HEK293T (cell line): ENCODE measurements at regions not wholly inside any gene's neighbourhood (a gene's known extent, or its start where the extent isn't known, plus 50 kb on each side); places are given as distances from the start of the nearest gene placed in this dataset.

ENCODE experiments used
- ARNT ChIP-seq: fragments of 450-650 bp; IDR thresholded peaks from 2 replicates; pipeline ENCODE4 v1.6.1; 2017; ENCODE audit warnings: mild to moderate bottlenecking
- BHLHE40 ChIP-seq: fragments of 450-650 bp; IDR thresholded peaks from 2 replicates; pipeline ENCODE4 v1.6.1; 2016; ENCODE audit warnings: mild to moderate bottlenecking, moderate library complexity, borderline replicate concordance
- FOXA1 ChIP-seq: fragments of 450-650 bp; IDR thresholded peaks from 2 replicates; pipeline ENCODE4 v1.6.1; 2016; ENCODE audit warnings: mild to moderate bottlenecking
- FOXM1 ChIP-seq: fragments of 450-650 bp; IDR thresholded peaks from 2 replicates; pipeline ENCODE4 v1.6.1; 2017; ENCODE audit warnings: mild to moderate bottlenecking, borderline replicate concordance
- HDGF ChIP-seq: fragments of 450-650 bp; IDR thresholded peaks from 2 replicates; pipeline ENCODE4 v1.6.1; 2017; ENCODE audit warnings: antibody characterized with exemption, borderline replicate concordance
- L3MBTL2 ChIP-seq: fragments of 450-650 bp; conservative IDR thresholded peaks from 2 replicates; pipeline ENCODE4 v1.6.1; 2016; ENCODE audit warnings: mild to moderate bottlenecking
- NFRKB ChIP-seq: fragments of 450-650 bp; IDR thresholded peaks from 2 replicates; pipeline ENCODE4 v1.6.1; 2016; ENCODE audit warnings: mild to moderate bottlenecking, moderate library complexity
- SP1 ChIP-seq: fragments of 450-650 bp; IDR thresholded peaks from 2 replicates; pipeline ENCODE4 v1.6.1; 2017
- SUZ12 ChIP-seq: fragments of 450-650 bp; IDR thresholded peaks from 2 replicates; pipeline ENCODE4 v1.6.1; 2016; ENCODE audit warnings: mild to moderate bottlenecking
- TARDBP ChIP-seq: fragments of 450-650 bp; IDR thresholded peaks from 2 replicates; pipeline ENCODE4 v1.6.1; 2016
- ZNF384 ChIP-seq: fragments of 450-650 bp; IDR thresholded peaks from 2 replicates; pipeline ENCODE4 v1.6.1; 2016
- TF ChIP-seq, protein P1 (sequence below): fragments of 450-650 bp; IDR thresholded peaks from 2 replicates; pipeline ENCODE4 v1.6.1; 2016

DNA sequence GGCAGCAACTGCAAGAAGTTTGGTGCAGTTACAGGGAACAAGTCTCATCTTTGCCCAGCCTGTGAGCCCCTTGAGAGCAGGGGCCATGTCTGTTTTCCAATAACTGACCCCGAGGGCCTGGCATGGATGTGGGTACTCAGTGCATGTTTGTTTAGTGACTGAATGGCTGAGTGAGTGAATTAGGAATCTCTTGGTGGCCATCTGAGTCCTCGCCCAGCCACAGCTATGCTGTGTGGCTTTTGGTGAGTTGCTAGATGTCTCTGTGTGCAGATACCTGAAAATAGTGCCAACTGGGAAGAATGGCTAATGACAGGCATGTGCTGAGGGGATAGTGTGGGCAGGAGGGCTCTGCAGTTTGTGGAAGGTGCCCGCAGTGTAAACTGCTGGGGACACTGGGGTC is 54.4 kb upstream of the PCBD1 start:
- no peak for TF ChIP-seq FOXA1
- no peak for TF ChIP-seq FOXM1
- TF ChIP-seq HDGF: no peak
- no peak for TF ChIP-seq SUZ12
- TF ChIP-seq, protein P1, sequence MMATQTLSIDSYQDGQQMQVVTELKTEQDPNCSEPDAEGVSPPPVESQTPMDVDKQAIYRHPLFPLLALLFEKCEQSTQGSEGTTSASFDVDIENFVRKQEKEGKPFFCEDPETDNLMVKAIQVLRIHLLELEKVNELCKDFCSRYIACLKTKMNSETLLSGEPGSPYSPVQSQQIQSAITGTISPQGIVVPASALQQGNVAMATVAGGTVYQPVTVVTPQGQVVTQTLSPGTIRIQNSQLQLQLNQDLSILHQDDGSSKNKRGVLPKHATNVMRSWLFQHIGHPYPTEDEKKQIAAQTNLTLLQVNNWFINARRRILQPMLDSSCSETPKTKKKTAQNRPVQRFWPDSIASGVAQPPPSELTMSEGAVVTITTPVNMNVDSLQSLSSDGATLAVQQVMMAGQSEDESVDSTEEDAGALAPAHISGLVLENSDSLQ: no peak
- TF ChIP-seq L3MBTL2: no peak
- no peak for TF ChIP-seq ZNF384
- TF ChIP-seq NFRKB: no peak
- TF ChIP-seq SP1: no peak
- TF ChIP-seq TARDBP: no peak
- TF ChIP-seq BHLHE40: no peak
- TF ChIP-seq ARNT: no peak
